GM13976 (cell line): ENCODE measurements at regions not wholly inside any gene's neighbourhood (a gene's known extent, or its start where the extent isn't known, plus 50 kb on each side); places are given as distances from the start of the nearest gene placed in this dataset.

Source experiments
- DNase-seq: peaks from one replicate; pipeline ENCODE4 v3.0.0; 2012; ENCODE audit warnings: low spot score
- CTCF ChIP-seq: IDR thresholded peaks from 2 replicates; pipeline ENCODE4 v1.5.1; 2012; ENCODE audit warnings: borderline replicate concordance, mild to moderate bottlenecking; ENCODE audit not compliant: insufficient read depth; ENCODE audit errors: extremely low read depth, missing control alignments, control extremely low read depth
- in situ Hi-C: fragments of 300-500 bp; cut with MboI; formaldehyde crosslinking; loops from one replicate; pipeline ENCODE4 v1.12.0; 2022; ENCODE audit warnings: low sequenced_read_pairs, mixed read lengths, inconsistent platforms; ENCODE audit not compliant: unreplicated experiment

- in situ Hi-C loops, result no loop called here
- TF ChIP-seq CTCF, result no peak
- DNase-seq, result peak; percentile 19
These were observed 439.0 kb upstream of the ASIC2 start for GRCh38 chr17:33732116-33732515.

GRCh38 chr17:33739714-33740113, 446.6 kb upstream of the ASIC2 start:
- no peak for TF ChIP-seq CTCF
- in situ Hi-C loops, result no loop called here
- no peak for DNase-seq

GRCh38 chr17:33745047-33745760, 452.1 kb upstream of the ASIC2 start:
- no peak for TF ChIP-seq CTCF
- no peak for DNase-seq
- in situ Hi-C loops, result no loop called here

GRCh38 chr17:33749171-33749570, 456.1 kb upstream of the ASIC2 start:
- no peak for TF ChIP-seq CTCF
- in situ Hi-C loops, result no loop called here
- DNase-seq, result no peak

GRCh38 chr17:33750943-33751701, 458.0 kb upstream of the ASIC2 start:
- DNase-seq, result peak; percentile 57
- in situ Hi-C loops, result no loop called here
- TF ChIP-seq CTCF, result peak; percentile 92

GRCh38 chr17:33751702-33752065, 458.6 kb upstream of the ASIC2 start:
- TF ChIP-seq CTCF, result no peak
- in situ Hi-C loops, result no loop called here
- no peak for DNase-seq

GRCh38 chr17:33753452-33753851, 460.4 kb upstream of the ASIC2 start:
- DNase-seq, result no peak
- in situ Hi-C loops, result no loop called here
- no peak for TF ChIP-seq CTCF
